OCI-M2 (cell line): ENCODE measurements at regions not wholly inside any gene's neighbourhood (a gene's known extent, or its start where the extent isn't known, plus 50 kb on each side); places are given as distances from the start of the nearest gene placed in this dataset.
"Not testable (repeated sequence)": the region's sequence is repeated elsewhere in the genome, so short reads cannot be mapped to it uniquely, and the experiment has no call there.

Experiments used
- DNase-seq: peaks from one replicate; lab custom pipeline; 2025; ENCODE audit not compliant: unreplicated experiment; lab: John Stamatoyannopoulos, UW

DNA sequence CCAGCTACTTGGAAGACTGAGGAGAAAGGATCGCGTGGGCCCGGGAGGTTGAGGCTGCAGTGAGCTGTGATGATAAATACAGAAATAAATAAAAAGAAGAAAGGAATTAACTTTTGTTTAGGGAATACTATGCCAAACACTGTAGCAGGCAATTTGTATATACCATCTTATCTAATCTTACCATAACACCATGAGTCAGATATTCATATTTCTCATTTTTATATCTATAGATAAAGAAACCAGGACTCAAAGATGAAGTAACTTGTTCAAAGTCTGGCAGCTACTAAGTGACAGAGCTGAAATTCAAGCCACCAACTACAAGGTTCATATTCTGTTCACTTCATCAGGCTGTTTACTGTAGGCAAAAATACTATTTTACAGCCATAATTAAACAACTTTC lies 119.2 kb upstream of the SLC39A10 start:
- DNase-seq = no peak

DNA sequence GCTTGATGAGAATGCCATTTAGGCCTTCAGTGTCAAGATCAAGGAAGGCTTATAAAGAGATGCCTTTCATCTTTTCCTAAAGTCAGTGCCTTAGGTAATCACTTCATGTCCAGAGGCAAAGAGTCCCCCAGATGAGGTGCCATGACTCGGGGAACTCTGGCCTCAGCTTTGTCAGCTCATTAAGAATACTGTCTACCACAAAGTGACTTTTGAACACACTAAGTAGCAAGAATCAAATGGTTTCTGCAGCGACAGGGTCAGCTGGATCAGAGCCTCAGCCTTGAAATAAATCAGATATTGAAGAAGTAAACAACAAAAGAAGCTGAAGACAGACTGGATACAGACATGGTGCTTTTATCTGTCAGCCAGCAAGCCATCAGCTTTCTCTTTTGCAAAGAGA lies 120.1 kb upstream of the SLC39A10 start:
- no peak for DNase-seq

DNA sequence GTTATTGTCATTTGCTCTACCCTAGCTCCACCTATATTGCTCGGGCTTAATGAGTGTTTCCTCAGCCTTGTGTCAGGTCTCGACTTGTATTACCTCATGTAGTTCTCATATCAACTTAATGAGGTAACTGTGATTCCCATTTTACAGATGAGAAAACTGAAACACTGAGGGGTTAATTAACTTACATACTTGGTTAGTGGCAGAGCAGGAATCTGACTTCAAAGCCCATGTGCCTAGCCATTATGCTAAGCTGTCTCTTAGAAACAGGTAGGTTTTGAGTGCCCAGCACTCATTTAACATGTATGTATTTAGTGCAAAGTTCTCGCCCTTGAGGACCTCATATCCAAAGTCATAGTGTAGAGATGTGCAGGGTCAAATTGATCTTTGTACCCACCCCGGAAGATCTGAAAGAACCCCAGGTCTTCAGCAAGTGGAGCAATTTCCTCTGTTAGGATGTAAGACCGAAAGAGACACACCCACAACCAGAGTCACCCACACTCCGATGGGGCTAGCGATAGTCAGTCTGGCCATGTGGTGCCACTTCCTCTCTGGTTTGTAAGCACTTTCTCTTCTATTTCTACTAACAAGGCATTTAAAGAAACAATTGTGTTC lies 121.0 kb upstream of the SLC39A10 start:
- DNase-seq = no peak

DNA sequence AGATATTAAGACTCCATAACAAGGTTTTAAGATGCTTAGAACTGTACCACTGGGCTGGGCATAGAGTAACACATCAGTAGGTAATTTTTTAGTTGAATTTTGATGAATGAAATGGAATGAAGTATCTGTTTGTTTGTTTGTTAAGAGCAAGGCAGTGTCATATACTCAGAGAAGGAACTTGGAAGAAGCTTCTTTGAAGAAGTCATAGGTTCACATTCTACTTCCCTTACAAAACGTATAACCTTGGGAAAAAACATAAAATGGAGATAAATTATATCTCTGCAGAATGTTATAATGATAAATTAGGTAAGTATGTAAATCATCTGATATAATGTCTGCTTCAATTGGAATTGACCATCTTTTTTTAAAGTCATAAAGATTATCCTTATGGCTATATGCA lies 122.1 kb upstream of the SLC39A10 start:
- no peak for DNase-seq

GRCh38 chr2:195533771-195534642 lies 123.0 kb upstream of the SLC39A10 start:
- DNase-seq = no peak

DNA sequence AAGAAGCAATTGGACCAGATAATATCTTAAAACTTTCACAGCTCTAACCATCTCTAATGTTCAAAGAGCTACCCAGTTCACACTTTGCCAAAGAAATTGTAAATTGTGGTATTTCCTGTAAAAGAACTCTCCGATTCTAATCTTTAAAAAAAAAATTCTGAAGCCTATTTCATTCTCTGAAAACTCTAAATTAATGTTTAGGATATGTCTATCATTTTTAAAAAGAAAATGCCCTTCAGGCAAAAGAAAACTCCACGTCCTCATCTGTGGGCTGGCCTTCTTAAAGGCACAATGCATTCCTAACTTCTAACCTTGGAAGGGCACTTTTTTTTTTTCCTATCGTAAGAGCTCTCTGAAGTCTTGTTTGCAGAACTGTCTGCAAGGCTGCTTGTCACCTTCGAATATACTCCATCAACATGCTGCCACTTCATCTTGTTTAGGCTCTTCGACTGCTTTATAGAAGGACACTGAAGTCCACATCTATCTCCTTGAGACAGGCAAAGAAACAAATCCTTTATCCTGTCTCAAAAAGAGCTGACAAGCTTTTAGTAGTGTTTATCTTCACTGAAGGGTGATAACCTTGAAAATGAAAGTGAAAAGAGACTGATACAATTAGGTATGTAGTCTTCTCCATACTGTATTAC lies 124.3 kb upstream of the SLC39A10 start:
- no peak for DNase-seq

DNA sequence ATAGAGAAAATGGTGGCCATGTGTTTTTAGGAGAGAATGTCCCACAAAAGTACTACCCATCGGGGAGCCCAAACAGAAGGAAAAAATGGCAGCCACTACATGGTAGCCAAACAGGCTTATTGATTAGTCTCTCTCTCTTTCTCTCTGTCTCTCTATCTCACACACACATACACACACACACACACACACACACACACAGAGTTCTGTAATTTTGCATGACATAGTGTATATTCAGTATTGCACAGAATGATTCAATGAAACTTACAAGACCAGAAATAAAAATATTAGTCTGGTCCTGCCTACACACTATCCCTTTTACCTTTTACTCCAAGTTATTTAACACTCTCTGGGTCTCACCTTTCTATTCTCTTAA lies 124.8 kb upstream of the SLC39A10 start:
- no peak for DNase-seq

- no peak for DNase-seq
Measured at GRCh38 chr2:195531754-195532153, 125.3 kb upstream of the SLC39A10 start.

GRCh38 chr2:195523242-195523641 lies 133.8 kb upstream of the SLC39A10 start:
- not testable (repeated sequence) for DNase-seq

DNA sequence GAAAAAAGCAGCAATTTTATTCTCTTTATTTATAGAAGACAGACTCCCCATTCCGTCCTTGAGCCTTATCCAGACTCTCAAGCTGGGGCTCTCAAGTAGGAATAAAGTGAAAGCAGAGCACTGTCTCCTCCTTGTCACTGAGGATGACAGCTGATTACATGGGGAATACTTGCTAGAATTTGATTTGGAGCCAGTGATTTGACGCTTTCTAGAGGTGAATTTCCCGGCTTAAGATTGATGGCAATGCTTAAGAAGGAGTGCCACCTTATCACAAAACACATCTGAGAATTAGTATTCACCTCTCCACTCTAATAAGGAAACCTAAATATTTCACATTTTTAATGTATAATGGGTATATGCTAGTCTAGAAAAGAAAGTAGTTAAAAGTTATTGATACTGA lies 135.4 kb upstream of the SLC39A10 start:
- DNase-seq = no peak

DNA sequence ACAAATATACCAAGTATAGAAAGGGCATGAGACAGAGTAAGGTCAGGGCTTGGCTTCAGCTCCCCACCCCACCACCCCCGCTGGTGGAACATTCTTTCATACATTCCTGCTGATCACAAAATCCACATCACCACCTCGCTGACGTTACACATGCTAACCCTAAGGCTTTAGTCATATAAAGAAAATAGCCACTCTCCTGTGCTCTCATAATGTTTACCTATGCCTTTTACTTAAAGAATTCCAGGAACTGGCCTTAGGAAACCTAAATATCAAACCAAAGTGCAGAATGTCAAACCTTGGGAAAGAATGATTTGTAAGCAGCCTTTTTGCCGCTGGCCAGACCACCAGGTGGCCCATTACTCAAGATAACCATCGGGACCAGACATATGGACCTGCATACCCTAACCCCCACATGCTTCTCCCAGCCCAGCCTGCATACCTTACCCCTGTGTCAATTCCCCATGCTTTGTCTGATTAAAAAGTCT lies 136.3 kb upstream of the SLC39A10 start:
- no peak for DNase-seq

DNA sequence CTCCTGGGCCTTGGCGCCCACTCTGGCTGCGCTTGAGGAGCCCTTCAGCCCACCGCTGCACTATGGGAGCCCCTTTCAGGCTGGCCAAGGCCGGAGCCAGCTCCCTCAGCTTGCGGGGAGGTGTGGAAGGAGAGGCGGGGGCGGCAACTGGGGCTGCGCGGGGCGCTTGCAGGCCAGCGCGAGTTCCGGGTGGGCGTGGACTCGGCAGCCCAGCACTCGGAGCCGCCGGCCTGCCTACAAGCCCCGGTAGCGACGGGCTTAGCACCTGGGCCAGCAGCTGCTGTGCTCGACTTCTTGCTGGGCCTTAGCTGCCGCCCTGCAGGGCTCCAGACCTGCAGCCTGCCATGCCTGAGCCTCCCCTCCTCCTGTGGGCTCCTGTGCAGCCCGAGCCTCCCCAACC lies 141.5 kb upstream of the SLC39A10 start:
- DNase-seq = no peak

- DNase-seq = no peak
Measured at GRCh38 chr2:195514365-195514764, 142.7 kb upstream of the SLC39A10 start.

GRCh38 chr2:195513119-195513518 lies 143.9 kb upstream of the SLC39A10 start:
- DNase-seq = peak; percentile 21

DNA sequence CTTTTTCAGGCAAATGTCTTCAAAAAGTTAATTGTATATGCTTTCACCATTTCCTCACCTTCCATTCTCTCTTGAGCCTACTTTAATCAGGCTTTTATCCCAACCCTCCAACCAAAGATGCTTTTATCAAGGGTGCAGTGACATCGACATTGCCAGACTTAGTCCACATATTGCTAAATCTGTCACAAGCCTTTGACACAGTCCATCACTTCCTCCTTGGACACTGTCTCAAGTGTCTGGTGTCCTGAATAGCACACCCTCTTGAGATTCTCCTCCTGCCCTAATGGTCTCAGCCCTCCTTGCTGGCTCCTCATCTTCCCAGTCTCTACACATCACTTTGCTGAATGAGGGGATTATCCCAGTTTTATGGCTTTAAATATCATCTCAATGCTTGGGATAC lies 147.5 kb upstream of the SLC39A10 start:
- no peak for DNase-seq

- no peak for DNase-seq
Measured at GRCh38 chr2:195508139-195508455, 148.9 kb upstream of the SLC39A10 start.

GRCh38 chr2:195507447-195508138 lies 149.4 kb upstream of the SLC39A10 start:
- DNase-seq = no peak

- DNase-seq = no peak
Measured at GRCh38 chr2:195505701-195506100, 151.3 kb upstream of the SLC39A10 start.

DNA sequence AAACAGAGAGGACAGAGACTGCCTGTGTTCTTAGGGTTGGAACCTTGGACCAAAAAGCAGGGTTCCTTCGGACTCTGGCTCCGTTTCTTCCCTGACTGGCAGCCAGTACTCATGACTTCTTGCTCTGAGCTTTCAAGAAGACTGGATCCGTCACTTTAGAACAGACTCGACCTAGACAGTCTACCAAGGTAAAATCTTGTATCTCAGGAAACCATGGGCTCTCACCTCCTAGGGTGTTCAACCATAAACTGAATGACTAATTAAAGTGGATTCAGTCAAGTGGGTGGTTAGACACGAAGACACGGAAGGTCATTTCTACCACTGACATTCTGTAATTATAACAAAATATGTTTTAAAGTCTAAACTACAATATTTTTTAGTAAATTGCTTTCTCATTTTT lies 153.8 kb upstream of the SLC39A10 start:
- no peak for DNase-seq

DNA sequence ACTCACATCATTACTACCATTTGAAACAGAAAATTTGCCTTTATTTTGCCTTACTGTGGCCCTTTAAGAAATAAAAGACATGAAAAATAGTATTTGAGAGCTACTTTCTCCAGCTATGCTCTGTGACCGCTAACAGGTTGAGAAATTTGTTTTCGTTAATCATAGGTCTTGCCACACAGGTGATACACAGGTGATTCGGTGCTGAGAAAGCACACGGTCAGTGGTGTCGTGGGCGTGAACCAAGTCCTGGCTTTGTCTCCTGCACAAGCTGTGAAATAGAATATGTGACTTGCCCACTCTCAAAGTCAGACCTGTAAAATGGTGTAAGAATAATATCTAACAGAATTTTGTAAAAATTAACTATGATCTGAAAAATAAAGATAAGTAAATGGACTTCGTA lies 155.3 kb upstream of the SLC39A10 start:
- no peak for DNase-seq

- DNase-seq = no peak
Measured at GRCh38 chr2:195500879-195501278, 156.1 kb upstream of the SLC39A10 start.
